SIG-M5 (cell line): ENCODE measurements at regions not wholly inside any gene's neighbourhood (a gene's known extent, or its start where the extent isn't known, plus 50 kb on each side); places are given as distances from the start of the nearest gene placed in this dataset.
"Not testable (repeated sequence)": the region's sequence is repeated elsewhere in the genome, so short reads cannot be mapped to it uniquely, and the experiment has no call there.

Source experiments
- DNase-seq: peaks from one replicate; lab custom pipeline; 2025; lab: John Stamatoyannopoulos, UW

DNA sequence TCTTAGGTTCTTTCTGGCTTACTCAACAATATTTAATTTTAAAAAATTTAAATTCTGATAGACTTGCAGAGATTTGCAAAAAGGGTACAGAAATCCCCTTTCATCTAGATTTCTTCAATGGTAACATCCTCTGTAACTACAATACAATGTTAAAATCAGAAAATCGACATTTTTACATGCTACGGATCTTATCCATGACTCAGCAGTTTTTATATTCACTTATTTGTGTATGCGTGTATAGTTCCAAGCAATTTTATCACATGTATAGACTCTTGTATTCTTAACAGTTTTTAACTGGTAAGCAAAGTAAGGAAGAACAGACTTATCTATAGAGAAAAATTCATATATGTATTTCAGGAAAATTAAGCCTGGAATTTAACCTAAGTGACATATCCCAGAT, 256.1 kb upstream of the MEX3C start:
- no peak for DNase-seq

DNA sequence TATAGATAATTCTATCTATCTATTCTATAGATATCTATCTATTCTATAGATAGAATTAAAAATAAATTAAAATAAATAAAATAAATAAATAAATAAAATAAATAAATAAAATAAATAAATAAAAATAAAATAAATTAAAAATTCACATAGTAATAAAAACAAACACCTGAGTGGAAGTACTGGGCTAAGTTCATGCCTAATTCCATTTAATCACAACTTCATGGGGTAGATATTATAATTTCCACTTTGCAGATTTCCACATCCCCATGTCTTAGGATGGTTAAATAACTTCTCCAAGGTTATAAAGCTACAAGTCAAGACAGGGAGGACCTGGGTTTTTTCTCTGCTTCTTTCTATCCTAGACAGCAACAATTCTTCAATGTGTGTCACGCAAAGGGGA, 261.4 kb upstream of the MEX3C start:
- DNase-seq: no peak

DNA sequence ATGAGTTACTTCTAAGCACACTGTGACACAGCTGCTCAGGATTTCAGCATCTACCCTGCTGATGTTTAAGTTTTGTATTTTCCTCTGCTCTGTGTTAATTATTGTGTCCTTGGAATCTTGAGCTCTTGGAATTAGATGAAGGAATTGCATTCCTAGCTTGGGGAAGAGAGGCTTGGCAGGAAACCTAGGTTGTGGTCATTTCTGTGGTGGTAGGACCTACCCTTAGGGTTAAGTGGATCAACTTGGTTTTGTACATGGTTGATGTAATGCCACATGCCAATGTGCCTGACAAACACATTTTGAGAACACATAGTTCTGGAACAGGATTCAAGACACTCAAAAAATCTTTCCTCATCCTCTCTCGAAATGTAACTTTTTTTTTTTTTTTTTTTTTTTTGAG, 264.5 kb upstream of the MEX3C start:
- no peak for DNase-seq

DNA sequence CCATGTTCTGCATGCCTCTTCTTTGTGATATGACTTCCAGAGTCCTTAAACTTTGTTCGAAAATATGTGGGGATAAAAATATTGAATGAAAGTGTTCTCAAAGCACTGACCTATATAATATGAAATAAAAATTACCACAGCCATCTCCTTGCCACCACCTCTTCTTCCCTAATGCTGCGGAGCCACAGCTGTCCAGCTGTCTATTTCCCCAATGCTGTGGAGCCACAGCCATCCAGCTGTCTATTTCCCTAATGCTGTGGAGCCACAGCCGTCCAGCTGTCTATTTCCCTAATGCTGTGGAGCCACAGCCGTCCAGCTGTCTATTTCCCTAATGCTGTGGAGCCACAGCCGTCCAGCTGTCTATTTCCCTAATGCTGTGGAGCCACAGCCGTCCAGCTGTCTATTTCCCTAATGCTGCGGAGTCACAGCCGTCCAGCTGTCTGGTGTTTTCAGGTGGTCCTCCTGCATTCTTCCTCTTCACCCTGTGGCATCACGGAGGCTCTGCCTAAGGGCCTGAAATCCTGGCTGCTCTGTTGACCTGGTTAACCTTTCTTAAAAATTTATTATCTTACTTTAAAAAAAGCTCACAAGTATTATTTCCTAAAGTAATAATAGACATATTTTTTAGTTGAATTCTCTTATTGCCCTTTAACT, 266.1 kb upstream of the MEX3C start:
- DNase-seq: no peak

DNA sequence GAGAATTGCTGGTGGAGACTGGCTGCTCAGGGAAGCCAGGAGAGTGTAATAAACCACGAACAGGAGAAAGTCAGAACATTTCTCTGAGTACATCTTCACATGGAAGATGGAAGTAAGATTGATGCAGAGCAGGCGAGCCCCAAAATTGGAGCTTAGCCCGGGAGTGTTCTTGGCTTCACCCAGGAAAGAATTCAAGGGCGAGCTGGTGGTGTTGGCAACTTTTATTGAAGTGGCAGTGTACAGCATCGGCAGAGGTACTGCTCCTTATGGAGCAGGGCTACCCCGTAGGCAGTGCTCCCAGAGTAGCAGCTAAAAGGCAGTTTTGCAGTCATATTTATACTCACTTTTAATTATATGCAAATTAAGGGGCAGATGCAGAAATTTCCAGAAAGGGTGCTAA, 281.4 kb upstream of the MEX3C start:
- DNase-seq: no peak

DNA sequence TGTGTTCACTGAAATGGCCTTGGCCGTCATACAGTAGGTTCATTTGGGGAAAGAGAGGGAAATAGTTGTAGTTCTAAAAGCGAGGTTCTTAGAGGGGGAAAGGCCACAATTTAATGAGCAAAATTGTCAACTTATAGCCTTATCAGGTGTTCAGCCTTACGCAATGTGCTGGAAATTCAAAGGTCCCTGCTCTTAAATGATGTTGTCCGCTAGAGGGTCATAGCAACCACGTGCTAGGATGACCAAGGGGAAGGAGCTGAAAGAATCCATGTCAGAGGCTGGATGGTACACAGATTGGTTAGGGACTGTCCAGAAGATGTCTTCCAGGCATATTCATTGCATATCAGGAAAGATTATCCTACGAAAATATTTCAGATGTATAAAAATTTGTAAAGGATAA, 282.3 kb upstream of the MEX3C start:
- no peak for DNase-seq

DNA sequence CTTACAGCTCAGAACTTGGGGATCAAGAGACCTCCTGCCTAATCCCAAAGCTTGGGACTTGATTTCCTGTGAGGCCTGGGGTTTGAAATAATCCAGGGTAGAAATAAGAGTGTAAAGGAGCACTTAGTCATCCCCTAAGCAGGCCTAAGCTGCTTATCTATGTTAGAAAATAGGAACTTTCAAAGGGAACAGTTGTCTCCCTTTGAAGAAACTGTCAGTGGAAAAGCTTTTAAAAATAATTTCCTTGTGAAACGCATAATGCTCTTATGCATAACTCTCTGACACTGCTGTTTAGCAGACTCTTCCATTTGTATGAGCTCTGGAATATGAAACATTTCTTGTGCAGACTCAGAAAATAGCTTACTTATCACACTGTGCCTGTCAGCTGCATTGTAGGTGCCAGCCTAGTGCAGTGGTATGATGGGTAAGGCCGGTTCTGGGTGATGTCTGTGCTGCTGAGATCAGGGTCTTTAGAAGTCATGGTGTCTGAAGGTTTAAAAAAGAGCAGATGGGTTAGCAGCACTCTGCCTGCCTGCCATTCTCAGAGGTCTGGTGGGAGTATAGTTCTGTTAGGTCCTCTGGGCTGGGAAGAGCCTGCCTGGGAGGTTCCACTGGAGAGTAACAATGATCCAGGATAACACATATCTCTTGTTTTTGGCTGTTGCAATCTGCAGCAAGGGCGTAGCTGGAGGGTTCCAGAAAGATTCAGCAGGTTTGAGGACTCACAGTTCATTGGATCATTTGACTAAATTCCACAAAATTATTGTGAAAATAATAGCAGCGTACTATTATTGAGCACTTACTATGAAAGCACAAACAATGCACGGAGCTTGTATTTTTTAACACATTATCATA, 283.2 kb upstream of the MEX3C start:
- no peak for DNase-seq

DNA sequence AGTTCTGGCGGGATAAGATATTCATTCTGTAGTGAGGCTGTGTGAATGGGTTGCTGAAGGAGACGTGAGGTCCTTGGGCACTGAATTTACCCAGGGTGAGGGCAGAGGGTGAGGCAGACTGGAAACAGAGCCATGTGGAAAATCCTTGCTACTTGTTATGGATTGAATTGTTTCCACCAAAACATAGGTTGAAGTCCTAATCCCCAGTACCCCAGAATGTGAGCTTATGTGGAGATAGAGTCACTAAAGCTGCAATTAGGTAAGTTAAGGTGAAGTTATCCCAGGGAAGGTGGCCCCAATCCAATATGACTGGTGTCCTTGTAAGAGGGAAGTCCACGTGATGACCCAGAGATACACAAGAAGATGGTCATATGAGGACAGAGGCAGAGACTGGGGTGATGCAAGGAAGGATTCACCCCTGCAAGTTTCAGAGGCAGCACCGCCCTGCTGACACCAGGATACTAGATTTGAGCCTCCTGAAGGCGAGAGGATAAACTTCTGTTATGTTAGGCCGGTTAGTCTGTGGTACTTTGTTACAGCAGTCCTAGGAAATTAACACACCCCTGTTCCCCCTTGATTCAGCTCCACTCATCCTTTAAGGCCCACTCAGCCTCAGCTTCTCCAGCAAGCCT, 289.4 kb upstream of the MEX3C start:
- no peak for DNase-seq

DNA sequence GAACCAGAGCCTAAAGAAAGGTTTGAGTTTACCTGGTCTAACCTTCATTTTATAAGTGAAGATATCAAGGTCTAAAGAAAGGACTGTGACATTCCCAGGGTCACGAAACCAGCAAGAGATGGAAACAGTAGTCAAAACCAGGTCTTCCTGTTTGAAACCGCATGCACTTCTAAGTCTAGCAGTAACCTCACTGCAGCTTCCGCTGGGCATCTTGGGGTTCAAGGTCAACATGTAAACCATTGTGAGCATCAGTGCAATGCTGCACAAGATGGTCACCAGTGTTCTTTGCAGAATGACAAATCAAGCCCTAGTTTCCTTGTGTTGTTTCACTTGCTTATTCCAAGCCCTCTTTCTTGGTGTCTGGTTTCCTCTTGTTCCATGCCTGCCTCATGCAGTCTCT, 292.9 kb upstream of the MEX3C start:
- DNase-seq: no peak

DNA sequence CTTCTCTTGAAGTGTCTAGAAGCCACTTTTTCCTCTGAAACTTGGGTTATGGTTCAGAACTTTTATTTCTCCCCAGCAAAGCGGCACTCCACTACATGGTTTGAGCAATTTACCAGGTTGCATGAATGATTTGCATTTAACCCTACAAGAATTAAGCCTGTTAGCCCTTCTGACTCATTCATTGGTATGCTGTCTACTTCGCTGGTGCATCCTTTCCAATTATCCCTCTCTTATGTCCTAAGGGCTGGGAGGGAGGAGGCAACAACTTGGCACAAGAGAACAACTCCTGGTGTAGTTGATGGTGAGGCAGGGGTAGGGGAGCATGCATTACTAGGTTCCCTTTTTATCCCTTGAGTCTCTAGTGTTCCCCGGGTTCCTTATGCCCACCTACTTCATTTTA, 293.4 kb upstream of the MEX3C start:
- DNase-seq: no peak

DNA sequence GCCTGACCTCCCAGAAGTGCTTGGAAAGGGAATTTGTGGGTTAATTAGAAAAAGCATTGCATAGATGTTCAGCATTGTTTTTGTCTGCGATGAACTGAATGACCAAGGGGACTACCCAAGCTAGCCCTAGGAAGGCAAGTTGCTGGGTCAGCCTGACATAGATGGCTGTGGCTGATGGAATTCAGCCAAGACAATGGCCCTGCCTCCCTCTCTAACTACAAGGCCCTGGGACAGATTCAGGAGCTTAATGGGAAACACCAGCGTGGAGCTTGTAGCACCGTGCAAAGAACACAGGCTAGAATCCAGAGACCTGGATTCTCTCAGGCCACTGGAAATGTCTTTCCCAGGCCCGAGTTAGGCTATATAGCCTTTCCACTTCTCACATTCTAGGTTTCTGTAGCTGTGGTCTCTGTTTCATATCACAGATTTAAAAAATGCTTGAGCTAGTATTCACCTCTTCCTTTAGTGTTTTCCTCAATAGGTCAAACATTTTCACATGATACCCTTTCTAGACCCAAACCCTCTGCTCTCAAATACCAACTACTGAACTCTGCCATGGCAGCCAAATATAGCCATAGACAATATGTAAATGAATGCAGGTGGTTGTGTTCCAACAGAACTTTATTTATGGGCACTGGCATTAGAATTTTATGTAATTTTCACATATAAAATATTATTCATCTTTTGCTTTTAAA, 294.3 kb upstream of the MEX3C start:
- no peak for DNase-seq

DNA sequence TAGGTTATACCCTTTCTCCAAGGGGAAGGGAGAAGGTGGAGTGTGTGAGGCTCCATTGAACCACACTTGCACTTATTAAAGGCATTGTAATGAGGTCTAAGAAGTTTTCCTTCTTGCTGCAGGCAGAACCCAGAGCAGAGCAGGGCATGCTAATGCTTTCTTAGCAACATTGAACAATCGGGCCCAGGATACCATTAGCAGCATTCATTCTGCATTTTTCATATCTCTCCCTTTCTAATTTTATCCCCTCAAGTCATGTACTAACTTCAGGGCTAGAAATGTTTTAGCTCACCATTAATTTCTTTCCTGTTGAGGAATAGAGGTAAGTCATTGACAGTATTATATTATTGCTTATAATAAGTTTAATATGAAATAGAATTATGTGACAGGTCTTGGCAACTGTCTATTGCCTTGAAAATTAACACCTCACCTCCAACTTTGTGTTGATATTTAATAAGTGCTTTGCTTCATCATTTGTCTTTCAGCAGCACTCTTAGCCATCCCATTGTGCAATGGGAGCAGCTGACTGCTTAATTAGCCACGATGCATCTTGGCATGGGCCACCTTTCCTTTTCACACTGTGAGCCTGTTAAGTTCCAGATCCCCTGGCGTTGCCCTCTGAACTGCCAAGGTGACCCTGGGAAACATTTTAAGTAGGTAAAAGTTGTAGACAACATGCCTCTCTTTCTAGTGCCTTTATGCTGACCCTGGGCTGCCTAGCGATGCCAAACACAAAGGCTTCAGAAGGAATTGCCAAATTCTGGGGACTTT, 300.8 kb upstream of the MEX3C start:
- DNase-seq: no peak

DNA sequence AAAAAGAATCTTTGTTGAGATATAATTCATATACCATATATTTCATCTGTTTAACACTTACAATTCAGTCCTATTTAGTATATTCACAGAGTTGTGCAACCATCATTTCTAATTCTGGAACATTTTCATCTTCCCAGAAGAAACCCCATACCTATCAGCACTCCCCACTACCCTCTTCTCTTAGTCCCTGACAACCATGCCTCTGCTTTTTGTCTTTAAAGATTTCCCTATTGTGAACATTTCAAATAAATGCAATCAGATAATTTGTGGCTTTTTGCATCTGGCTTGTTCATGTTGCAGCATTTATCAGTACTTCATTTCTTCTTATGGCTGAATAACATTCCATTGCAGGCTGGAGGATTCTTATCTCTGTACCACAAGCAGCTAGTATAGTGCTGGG, 305.9 kb upstream of the MEX3C start:
- DNase-seq: no peak

DNA sequence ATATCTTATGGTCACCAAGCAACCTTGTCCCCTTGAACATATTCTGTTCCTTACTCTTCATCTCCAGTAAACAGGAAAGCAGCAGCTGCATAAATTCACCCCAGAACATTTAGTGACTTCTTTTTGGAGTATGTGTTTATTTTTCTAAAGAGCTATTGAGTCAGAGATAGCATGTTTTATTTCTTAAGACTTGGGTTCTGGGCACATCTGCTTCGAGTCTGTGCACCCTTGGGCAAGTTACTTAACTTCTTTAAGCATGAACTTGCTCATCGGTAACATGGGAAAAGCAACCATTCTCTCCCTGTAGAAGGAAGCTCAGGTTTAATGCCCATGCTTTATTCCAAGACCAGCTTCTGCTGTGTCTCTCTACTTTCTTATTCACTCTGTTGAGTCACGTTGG, 309.3 kb upstream of the MEX3C start:
- DNase-seq: no peak

DNA sequence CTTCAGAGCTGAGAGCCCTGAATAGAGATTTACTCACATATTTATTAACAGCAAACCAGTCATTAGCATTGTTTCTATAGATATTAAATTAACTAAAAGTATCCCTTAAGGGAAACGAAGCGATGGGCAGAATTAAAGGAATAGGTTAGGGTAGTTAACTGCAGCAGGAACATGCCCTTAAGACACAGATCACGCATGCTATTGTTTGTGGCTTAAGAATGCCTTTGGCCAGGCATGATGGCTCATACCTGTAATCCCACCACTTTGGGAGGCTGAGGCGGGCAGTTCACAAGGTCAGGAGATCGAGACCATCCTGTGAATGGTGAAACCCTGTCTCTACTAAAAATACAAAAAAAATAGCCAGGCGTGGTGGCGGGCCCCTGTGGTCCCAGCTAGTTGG, 310.9 kb upstream of the MEX3C start:
- DNase-seq: not testable (repeated sequence)

DNA sequence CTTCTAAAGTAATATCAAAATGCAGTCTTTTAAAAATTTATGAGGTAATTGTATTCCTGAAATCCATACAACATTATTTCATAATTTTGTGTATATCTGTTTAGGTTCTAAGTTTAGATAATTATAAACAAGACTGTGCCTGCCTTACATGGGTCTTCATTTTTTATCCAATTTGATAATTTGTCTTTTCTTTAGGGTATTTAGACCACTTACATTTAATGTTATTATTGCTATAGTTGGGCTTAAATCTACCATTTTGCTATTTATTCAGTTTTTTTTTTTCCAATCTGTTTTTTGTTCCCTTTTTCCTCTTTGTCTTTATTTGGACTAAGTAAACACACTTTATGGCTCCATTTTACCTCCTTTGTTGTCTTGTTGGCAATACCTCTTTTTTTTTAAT, 312.5 kb upstream of the MEX3C start:
- DNase-seq: no peak

DNA sequence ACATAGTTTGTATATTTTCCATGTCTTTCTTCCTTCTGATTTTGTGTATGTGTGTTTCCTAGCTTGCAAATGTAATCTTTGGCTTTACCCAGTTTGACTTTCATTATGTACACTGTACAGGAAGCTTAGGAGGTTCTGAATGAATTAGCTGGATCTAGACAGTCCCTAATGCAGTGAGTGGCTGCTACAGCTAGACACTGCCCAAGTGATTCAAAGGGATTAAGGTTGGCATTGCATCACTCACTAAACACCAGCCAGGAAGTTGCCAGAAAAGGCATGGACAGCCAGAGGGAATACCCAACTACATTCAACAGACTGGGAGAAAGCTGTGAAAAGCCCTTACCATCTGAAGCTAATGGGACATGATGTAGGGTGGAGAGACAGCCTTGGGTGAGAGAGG, 316.0 kb upstream of the MEX3C start:
- DNase-seq: no peak

DNA sequence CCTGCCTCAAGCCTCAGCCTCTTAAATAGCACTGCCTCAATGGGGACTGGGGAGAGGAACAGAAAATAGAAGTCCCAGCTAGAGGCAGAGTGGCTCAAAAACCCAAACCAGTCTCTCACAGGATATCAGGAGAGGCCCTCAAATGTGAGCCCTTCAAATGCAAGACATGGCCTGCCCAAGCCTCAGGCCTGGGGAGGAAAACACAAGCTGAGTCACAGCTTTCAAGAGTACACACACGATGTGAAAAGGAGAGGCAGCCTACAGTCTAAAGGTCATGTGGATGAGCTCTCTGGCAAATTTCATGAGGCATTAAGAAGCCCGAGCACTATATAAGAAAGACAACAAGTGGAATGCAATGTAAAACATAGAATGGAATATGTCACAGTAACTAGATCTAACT, 316.6 kb upstream of the MEX3C start:
- no peak for DNase-seq

DNA sequence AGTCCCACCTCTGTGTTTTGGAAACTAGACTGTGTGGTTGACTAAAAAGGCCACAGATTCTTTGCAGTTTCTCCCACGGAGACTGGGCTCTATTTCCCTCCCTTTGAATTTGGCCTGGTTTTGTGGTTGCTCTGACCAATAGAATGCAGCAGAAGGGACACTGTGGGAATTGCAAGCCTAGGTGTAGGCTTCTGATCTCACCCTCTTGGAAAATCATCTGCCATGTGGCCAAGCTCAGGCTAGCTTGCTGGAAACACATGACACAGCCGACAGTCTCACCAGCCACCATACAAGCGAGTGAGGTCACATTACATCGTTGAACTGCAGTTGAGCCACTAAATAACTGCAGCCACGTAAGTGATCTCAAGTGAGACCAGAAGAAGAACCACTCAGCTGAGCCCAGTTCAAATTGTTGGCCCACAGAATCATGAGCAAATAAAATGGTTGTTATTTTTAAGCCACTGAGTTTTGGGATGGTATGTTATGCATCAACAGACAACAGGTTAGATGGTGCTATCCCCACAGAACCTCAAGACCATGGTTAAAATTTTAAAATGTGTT, 319.1 kb upstream of the MEX3C start:
- no peak for DNase-seq

DNA sequence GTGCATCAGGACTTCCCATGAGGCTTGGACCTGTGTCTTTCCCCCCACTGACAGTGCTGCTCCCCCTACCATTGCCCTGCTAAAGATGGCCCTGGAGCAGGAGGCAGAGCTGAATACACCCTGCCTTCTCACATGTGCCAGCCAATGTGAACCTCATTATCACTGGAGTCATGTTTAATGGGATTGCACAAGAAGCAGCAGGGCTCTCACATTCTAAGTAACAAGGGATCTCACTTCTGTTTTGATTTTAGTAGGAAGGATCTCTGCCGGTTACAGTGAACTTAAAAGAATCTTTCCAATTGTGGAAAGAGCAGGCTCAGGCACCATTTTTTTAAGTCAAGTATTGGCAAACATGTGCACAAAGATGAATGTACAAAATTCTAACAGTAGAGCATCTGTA, 322.1 kb upstream of the MEX3C start:
- DNase-seq: no peak

DNA sequence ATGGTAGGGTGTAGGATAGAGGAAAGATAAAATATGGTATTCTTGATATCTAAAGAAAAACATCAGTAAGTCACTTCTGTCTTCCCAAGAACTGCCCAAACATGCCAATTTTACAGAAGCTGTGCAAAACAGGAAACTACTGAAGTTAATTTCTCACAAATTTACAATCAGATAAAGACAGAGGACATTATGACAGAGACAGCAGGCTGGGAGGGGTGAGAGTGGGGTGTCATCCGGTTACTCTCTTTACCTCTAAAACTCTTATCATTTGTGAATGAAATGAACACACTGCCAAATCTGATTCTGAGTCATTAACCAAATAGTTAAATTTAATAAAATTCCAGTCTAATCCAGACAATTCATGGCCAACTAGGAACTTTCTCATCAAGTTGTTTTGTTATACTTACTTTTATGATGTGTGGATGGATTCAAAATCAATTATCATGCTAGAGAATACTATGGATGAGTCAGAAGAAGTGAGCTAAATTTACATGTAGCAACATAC, 323.2 kb upstream of the MEX3C start:
- no peak for DNase-seq
